DOHH2 (cell line): ENCODE measurements at regions not wholly inside any gene's neighbourhood (a gene's known extent, or its start where the extent isn't known, plus 50 kb on each side); places are given as distances from the start of the nearest gene placed in this dataset.

Source experiments
- EZH2phosphoT487 ChIP-seq: fragments of 200-600 bp; sonication (generic); IDR thresholded peaks from 2 replicates; pipeline ENCODE4 v1.6.1; 2017; ENCODE audit warnings: borderline replicate concordance, mild to moderate bottlenecking, antibody characterized with exemption, low read length, moderate library complexity, mixed read lengths
- TF ChIP-seq, protein P1 (sequence below): fragments of 200-600 bp; sonication (generic); IDR thresholded peaks from one replicate; pipeline ENCODE4 v1.5.1; 2014; ENCODE audit warnings: antibody characterized with exemption, mild to moderate bottlenecking, low read depth, low read length; ENCODE audit not compliant: poor library complexity, severe bottlenecking

GRCh38 chr4:26048950-26049349, 134.9 kb downstream of the SMIM20 start:
- TF ChIP-seq, protein P1, sequence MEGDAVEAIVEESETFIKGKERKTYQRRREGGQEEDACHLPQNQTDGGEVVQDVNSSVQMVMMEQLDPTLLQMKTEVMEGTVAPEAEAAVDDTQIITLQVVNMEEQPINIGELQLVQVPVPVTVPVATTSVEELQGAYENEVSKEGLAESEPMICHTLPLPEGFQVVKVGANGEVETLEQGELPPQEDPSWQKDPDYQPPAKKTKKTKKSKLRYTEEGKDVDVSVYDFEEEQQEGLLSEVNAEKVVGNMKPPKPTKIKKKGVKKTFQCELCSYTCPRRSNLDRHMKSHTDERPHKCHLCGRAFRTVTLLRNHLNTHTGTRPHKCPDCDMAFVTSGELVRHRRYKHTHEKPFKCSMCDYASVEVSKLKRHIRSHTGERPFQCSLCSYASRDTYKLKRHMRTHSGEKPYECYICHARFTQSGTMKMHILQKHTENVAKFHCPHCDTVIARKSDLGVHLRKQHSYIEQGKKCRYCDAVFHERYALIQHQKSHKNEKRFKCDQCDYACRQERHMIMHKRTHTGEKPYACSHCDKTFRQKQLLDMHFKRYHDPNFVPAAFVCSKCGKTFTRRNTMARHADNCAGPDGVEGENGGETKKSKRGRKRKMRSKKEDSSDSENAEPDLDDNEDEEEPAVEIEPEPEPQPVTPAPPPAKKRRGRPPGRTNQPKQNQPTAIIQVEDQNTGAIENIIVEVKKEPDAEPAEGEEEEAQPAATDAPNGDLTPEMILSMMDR: no peak
- TF ChIP-seq EZH2phosphoT487: no peak
